SK-N-MC (cell line): ENCODE measurements at regions not wholly inside any gene's neighbourhood (a gene's known extent, or its start where the extent isn't known, plus 50 kb on each side); places are given as distances from the start of the nearest gene placed in this dataset.

Source experiments
- EZH2 ChIP-seq: fragments of 200-600 bp; sonication (generic); IDR thresholded peaks from one replicate; pipeline ENCODE4 v1.6.1; 2017; ENCODE audit warnings: antibody characterized with exemption
- FOXP2 ChIP-seq: optimal IDR thresholded peaks from 2 replicates; pipeline ENCODE3; 2011; ENCODE audit warnings: mild to moderate bottlenecking, moderate library complexity; ENCODE audit not compliant: insufficient read depth; ENCODE audit errors: extremely low read length, control extremely low read depth
- POLR2AphosphoS5 ChIP-seq: IDR thresholded peaks from 2 replicates; pipeline ENCODE4 v1.6.1; 2012; ENCODE audit warnings: mild to moderate bottlenecking, low read depth, low read length, borderline replicate concordance

DNA sequence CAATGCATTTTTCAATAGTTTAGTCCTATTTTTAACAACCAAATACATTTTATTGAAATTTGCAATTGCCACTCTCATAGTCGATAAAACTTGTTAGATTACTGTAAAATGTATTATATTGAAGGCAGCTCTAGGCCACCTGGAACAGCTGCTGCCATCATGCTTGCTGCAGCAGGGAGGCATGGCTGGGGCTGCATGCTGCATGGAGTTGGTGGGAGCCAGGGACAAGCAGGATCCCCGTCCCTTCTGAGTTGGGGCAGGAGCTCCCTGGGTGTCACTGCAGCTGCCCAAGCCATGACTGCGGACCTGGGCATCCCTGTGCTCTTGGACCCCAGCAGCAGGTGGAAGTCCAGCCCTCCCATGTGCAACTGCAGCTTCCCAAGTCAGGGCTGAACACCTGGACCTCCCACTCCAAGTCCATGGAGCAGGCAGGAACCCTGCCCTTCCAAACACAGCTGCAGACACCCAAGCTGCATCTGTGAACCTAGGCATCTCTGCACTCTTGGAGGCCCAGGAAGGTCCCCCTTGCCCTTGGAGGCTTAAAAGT is 742.0 kb downstream of the ZBBX start:
- no peak for TF ChIP-seq POLR2AphosphoS5
- no peak for TF ChIP-seq EZH2
- TF ChIP-seq FOXP2, result no peak
